Activated CD4-positive, alpha-beta T cell treated with anti-CD3 and anti-CD28 coated beads, Interleukin-2, amount 50 U/mL, for 16 hours (primary cell): ENCODE measurements at regions not wholly inside any gene's neighbourhood (a gene's known extent, or its start where the extent isn't known, plus 50 kb on each side); places are given as distances from the start of the nearest gene placed in this dataset.

Experiments used
- DNase-seq: peaks from one replicate; pipeline ENCODE4 v3.0.0-alpha.2; 2020

DNA sequence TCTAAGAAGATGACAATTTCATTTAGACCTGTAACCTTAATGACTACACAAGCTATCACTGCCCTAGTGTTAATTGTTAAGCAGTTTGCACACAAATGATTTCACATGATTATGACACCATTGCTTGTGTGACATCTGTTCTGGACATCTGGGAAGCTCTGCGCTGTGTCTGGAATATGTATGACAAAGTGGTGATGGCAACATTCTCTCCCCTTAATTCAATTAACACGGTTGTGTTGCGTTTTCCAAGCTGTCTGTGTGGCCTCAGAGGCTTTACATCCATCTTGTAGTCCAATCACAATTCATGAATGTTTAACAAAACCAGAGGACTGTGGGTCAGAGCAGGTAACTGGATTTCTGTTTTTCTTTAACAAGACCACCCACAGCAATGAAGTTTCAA is 204.4 kb downstream of the COG6 start:
- no peak for DNase-seq

DNA sequence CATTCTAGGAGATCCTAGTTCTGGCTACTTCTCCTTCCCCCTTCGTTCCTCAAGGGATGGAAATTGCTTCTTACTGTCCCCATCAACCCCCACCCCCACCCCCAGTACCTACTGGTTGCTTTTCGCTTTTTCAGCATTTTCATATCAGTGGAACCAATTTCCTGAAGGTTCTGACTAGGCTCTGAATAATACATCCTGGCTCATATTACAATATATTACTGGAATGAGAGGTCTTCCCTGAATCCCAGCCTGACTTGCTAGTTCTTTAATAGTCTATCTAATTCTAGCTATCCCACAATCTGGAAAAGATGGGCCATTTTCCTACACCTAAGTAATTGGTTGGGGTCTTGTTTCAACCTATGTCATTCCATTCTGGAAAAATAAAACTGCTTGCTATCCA is 207.4 kb downstream of the COG6 start:
- DNase-seq: no peak

DNA sequence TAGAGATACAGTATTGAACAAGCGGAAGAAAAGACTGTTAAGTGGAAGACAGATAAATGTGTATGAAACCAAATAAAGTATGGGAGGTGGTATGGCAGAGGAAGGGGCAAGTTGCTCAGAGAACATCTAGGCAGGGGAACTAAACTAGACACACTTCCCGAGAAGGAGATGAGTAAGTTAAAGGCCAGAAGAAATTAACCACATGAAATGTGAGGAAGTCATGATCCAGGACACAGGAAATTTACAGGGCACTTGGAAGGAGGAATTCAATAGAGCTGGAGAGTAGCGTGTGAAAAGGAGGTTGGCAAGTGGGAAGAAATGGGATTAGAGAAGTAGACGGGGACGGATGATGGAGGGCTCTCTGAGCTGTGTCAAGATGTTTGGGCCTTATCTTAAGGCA is 208.8 kb downstream of the COG6 start:
- no peak for DNase-seq

DNA sequence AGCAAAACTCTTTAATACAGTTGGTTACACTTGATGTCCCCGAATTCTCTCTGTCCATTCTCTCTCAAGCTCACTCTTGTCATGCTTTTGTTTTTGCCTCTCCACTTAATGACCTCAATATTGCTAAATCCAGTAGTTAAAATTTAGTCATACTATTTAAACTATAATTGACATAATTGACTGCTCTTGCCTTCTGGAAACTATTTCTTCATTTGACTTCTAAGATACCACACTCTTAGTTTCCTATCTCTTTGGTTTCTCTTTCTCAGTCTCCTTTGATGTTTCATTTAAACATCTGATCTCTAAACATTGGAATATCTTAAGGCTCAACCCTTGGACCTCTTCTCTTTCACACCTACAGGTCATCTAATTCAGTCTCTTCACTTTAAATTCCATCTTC is 211.3 kb downstream of the COG6 start:
- DNase-seq: no peak

DNA sequence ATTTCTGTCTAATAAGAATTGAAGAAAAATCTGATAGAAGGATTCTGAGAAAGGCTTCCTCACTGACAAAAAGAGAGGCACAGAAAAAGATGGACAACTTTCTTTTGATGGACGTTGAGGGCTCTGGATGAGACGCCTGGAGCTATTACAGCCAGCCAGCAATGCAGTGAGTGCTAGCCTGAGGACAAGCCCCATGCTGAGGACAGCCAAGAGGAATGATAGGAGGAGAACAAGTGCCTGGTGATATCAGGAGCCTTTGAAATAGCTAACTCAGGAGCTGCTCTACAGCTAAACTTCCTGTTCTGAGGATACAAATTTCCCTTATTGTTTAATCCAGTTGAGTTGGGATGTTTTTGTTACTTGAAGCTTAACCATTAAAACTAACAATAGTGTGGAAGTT is 212.3 kb downstream of the COG6 start:
- DNase-seq: no peak

DNA sequence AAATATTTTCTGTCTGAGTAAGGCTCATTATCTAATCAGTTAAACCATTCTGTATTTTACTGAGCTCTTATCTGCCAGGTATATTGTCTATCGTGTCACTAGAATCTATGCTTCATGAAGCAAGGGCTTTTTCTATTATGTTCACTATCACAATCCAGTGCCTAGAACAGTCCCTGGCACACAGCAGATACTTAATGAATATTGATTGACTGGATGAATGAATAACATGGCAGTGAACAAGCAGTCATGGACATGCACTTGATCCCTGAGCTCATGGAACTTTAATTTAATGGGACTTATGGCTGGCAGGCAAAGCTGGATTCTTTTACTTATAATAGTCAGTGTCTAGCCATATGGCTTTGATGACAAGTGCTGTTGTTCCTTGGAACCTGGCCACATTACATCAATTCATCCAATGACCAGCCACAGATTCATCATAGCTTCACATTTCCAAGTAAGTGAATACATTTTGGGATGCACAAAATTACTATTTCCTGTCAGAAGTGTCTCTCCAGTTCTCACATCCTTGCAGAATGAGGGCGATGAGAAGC is 214.8 kb downstream of the COG6 start:
- DNase-seq: no peak

DNA sequence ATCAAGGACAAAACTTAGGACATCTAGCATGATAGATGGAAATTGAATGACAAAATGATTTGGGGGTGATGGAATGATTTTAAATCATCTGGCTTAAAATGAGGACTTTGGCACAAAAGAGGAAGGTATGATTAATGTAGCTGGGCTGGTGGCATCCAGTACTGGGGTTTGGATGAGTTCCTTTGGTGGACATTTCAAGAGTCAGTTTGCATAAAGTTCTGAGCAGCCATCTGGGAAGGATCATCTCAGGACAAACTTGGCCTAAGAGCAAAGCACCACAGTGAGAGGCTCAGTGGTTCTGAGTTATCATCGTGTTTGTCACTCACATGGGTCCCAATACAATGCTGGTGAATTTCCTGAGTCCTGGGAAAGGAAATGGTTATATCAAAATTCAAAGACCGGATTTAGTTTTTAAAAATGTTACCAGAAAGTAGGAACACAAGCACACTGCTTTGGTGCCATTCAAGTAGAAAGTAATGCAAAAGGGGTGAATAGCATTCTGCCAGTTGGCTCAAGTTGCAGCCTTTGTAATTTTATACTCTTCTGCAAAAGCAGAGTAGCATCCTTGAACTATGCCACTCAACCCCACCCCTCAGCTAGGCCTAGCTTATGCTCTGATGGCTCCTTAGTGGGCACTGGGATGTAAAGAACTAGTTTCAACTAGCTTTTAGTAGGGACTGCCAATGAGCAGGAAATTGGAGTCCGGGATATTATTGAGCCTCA is 219.0 kb downstream of the COG6 start:
- DNase-seq: no peak

DNA sequence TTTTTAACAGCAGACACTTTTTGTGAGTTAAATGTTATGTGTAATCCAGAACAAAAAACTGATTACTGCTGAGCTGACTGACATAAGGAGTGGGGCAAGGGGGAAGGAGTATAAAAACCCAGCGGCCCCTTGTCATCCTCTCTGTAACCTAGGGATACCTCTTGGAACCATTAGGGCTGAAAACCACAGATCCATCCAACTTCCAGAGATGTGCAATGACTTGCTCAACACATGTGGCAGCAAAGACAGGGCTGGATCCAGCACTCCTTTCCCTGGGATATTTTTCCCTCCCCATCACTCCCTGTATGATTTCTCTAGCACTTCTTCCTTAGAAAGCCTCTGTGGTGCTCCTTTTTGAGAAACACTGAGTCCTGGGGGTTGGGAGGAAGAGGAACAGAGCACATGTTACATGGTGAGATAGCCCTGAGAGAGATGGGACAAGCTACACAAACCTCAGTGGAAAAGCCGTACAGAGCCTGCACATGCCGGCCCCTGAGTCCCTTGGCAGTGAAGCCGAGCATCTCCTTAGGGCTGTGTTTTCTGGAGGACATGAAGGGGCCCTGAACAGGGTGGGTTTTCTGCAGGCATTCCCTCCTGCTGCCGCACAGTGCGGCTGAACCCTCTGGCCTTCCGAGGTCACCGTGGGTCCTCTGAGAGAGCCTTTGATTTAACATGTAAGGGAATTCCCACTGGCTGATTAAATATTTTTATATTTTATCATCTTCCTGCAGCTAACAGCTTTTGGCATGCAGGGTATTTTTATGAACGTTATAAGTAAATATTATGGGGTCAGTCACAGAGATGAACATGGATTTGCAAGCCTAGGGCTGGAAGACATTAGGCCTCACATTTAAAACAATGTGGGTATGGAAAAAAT is 219.9 kb downstream of the COG6 start:
- no peak for DNase-seq

DNA sequence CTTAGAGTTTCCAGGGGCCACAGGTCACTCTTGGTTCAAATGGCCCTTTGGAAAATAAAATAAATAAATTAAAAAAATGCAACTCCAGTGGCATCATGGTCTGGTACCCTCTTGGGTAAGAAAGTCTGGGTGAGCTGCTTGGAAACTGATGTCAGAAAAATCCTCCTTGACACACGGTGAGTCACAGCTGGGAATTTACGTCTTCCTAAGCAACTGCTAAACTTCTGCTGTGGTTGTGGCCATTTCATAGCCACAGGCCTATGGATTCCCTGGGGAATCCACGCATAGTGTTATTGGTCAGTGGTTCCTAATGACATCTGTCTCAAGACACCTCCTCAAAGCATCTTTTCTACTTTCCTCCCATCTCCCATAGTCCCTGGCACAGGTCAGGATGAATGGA is 220.8 kb downstream of the COG6 start:
- DNase-seq: no peak

DNA sequence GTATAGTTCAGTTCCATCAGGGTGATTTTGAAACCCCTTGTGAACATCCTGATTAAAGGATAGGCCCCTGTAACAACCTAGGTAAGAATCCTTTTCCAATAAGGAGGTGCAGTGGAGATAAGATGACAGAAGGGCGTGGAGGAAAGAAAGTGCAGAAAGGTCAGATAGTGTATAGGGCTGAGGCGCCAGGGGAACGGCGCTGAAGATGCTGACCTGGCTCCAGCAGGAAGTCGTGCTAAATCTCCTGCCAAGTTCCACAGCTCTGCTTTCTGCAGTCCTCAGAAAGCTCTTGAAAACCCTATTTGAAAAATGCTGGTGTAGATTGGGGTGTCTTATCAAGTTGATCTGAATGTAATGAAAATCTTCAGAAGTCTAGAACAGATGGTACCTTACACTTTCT is 221.7 kb downstream of the COG6 start:
- DNase-seq: no peak

DNA sequence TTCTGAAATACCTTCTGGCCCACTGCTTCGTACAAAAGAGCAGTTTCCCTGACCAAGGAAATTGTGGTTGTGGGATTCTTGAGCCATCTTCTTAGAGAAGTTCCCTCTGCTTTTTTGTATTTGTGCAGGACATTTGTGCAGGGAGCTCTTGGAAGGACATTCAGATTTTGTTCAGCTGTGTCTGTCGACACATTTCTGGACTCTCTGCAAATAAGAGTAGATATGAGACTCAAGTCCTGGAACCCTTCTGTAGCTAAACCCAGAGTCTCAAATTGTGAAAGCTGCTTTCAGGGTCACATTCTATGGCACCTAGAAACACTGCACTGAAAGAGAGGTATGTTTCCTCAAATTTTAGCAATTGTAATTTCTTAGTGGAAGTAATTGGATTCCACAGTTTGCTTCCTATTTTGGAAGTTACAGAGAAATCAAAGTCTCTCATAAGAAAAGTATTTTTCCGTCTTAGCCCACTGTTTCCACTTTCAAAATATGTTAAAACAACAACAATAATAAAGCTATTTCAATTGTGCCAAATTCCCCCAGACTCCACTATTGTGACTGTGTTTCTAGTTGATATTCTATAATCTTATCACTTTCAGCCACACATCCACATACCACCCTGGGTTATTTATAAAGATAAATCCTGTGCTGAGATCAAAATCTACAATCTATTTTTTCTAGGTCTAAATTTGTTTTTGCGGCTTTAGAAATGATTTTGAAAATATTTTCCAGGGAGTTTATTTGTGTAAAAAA is 224.0 kb downstream of the COG6 start:
- DNase-seq: no peak

DNA sequence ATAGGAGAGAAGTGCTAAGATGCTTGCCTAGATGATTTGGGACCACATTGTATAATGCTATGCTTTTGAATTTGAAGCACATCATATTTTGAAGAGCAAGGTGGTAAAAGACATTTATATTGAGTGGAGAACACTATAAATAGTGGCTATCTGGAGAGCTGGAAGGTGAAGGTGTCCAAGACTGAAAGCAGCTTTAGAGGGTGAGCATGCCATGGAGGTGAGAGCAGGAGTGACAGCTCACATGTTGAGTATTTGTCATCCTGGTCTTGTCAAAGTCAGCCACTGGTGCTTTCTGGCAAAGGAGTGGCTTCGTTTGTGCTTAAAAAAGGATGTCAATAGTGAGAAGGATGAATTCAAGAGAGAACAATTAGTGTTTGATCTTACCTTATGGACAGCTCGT is 225.9 kb downstream of the COG6 start:
- no peak for DNase-seq

DNA sequence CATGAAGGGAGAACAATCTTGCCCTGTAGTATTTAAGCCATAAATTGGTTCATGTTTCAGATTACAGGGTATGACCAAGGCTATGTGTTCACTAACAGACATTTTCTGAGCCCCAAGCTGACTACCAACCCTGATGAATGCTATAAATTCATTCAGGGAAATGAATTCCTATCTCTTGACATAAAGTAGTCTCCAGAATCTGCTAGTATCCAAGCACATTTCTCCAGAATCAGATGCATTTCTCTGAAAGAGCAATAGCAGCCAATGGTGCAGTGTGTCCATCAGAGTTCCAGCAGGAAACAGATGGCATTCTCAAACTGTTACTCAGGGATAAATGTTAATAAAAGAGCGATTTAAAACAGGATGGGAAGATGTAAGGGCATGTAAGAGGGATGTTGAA is 226.4 kb downstream of the COG6 start:
- DNase-seq: no peak

DNA sequence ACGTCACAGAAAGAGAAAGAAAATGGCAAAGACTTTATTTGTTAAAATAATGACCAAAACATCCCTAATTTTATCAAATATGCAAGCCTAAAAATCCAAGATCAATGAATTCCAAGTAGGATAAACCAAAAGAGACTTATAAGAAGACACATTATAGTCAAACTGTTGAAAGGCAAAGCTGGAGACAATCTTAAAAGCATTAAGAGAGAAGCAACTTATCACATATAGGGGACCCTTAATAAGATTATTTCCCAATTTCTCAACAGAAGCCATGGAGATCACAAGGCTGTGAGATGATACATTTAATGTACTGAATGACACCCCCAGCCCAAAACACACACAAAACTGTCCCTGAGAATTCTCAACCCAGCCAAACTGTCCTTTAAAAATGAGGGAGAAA is 228.7 kb downstream of the COG6 start:
- no peak for DNase-seq

DNA sequence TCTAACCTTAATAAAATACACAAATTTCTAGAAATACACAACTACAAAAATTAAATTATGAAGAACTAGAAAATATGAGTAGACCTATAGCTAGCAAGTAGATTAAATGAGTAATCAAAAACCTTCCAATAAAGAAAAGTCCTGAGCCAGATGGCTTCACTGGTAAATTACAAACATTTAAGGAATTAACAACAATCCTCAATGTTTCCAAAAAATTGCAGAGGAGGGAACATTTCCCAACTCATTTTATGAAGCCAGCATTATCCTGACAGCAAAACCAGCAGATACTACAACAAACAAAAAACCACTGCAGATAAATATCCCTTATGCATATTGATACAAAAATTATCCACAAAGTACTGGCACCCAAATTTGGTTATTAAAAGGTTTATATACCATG is 230.9 kb downstream of the COG6 start:
- no peak for DNase-seq

DNA sequence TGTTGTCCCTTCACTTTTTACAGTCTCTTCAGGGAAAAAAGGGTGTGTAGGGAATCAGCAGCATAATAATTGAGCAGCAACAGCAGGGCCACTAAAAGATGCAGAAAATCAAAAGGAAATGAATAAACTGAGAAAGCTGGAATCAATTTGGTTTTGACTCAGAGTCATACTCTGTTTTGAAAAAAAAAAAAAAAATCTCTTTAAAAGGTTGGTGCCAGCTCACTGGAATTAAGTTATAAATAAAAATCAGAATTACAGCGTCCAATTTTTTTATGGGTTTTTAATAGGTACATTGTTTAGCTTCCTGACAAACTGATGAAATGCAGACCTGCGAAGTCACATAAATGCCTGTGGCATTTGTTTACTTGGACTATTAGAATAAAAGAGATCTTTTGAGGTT is 231.9 kb downstream of the COG6 start:
- DNase-seq: no peak

DNA sequence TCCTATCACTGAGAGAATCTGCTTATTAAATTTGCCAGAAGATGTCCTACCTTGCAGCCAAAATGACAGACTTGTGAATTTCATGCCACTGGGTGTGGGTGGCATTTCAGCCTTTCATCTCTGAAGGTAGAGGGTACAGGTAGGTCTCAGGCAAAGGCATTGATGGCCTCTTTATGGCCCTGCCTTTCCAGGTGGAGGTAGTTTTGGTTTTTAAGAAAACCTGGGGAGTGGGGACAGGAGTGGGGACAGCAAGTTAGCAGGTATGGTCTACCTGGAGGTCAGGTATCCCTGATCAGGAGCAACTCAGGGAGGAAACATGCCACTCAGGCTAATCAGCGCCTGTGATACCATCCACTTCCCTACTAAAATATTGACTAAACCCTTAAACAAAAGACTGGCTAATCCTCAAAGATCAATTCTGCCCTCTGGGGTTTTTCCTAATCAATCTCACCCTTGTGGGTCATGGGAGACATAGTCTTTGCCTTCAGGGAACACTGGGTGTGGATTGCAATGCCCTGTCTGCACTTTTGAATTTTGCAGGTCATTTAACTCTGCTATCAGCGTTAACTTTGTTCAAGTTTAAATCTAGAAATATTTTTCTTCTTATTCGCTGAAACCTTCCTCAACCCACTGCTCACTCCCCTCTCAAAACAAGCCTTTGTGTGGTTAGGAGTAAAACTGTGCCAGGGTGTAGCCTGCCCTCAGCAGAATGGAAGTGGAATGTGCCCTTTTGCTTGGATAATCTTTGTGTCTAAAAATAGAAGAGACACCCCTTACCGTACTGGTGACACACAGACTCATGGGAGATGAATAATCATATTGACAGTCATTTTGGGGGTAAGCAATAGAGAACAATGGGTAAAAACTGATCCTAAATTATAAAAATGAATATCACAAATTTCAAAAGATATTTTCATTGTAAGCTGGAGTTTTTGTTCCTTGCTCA is 233.7 kb downstream of the COG6 start:
- DNase-seq: no peak

DNA sequence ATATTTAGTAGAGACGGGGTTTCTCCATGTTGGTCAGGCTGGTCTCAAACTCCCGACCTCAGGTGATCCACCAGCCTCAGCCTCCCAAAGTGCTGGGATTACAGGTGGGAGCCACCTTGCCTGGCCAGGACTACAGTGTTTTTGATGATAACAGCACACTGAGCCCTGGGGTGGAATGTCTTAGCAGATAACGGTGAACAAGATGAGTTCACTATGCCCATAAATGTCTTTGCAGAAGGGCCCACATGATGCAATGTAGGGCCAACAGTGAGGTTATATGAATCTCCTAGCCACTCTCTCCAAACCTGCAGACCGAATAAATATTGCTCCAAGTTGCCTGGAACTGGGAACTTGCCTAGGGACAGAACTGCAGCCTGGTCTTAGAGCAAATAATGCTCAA is 235.1 kb downstream of the COG6 start:
- DNase-seq: no peak

DNA sequence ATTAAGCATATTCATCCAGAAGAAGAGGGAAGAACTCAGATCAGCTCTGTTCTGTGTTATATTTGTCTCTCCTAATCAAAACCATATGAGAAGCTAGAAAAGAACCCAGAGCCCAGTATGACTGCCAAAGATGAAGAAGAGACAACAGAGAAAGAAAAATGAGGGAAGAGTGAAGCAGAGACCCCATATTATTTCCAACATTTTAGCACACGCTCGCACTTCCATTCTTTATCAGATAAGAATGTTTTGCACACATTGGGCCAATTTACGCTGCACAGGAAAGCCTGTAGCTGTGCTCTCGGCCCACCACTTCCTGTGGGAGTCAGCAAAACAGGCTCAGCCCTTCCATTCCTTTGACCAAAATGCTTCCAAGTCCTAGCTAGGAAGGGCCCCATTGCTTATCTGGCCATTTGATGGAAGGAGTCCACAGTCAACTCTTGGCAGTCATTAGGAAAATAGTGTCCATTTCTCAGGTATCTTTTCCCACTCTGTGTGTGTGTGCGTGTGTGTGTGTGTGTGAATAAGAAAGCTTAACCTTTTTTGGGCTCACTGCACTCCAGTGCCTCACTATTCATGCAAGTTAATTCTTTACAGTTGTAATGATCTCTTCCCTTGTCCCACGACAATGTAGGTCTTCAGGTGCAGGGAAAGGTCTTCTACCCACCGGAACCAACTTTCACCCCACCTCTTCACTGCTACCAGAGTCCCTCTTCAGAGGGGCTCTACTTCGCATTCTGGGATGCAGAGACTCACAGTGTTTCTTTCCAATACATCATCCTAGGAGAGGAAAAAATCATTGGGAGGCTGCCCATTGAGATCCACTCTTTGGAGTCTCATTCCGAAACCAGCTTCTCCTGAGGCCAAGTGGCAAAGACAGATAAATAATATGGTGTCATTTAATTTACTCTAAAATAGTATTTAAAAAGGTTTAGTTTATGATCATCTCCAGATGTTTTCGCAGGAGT is 237.5 kb downstream of the COG6 start:
- no peak for DNase-seq

DNA sequence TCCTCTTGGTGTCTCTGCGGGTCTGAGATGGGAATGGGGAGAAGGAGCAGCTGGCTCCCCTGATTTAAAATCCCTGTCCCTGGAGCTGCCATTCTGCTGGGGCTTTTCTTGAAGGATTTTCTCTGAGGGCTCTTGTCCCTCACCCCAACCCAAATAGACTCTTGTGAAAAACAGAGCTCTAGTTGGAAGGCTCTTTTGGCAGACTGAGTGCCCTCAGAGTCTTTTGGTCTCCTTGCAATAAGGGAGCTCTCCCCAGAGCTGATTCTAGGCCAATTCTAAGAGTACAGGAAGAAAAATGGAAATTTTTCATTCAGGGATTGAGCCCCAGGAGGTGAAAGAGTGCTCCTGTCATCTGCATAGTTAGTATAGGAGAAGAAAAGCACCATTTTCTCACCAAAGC is 238.3 kb downstream of the COG6 start:
- DNase-seq: no peak

DNA sequence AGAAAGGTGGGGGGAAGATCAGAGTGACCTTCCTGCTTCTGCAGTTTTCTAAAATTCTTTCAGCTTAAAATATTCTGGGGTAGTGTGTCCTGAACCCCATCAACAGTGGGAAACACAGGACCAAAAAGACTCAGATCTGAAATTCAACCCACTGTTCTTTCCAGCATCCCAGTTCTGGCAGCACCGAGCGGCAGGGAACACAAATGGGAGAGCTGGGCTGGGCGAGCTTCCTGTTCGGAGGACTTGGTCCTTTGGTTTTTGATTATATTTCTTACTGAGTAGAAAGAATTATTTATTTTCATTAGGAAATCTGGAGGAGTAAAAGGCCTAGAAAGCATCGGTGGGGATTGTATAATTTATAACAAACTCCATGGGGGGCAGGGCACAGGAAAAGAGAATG is 239.1 kb downstream of the COG6 start:
- DNase-seq: no peak
